GM04504 (cell line): ENCODE measurements at regions not wholly inside any gene's neighbourhood (a gene's known extent, or its start where the extent isn't known, plus 50 kb on each side); places are given as distances from the start of the nearest gene placed in this dataset.

Experiments
- DNase-seq: peaks from one replicate; pipeline ENCODE4 v3.0.0-alpha.2; 2012; ENCODE audit warnings: low read depth

GRCh38 chr4:123841447-123842121, 445.0 kb downstream of the SPRY1 start:
- DNase-seq, result no peak

- no peak for DNase-seq
Observed at GRCh38 chr4:123843137-123843536, 446.5 kb downstream of the SPRY1 start.

- DNase-seq, result no peak
Observed at GRCh38 chr4:123844374-123844773, 447.8 kb downstream of the SPRY1 start.

- DNase-seq, result no peak
Observed at GRCh38 chr4:123846092-123846491, 449.5 kb downstream of the SPRY1 start.

GRCh38 chr4:123846561-123846960, 450.0 kb downstream of the SPRY1 start:
- no peak for DNase-seq

GRCh38 chr4:123848606-123849005, 452.0 kb downstream of the SPRY1 start:
- DNase-seq, result no peak

GRCh38 chr4:123849495-123849894, 452.9 kb downstream of the SPRY1 start:
- DNase-seq, result no peak

GRCh38 chr4:123851521-123851920, 454.9 kb downstream of the SPRY1 start:
- DNase-seq, result no peak

GRCh38 chr4:123853651-123854050, 457.1 kb downstream of the SPRY1 start:
- no peak for DNase-seq

GRCh38 chr4:123856689-123857545, 460.3 kb downstream of the SPRY1 start:
- no peak for DNase-seq

- no peak for DNase-seq
Observed at GRCh38 chr4:123858465-123858864, 461.9 kb downstream of the SPRY1 start.

GRCh38 chr4:123862812-123863211, 466.2 kb downstream of the SPRY1 start:
- no peak for DNase-seq

GRCh38 chr4:123866796-123867195, 470.2 kb downstream of the SPRY1 start:
- DNase-seq, result no peak

- DNase-seq, result no peak
Observed at GRCh38 chr4:123867910-123868587, 471.5 kb downstream of the SPRY1 start.

- no peak for DNase-seq
Observed at GRCh38 chr4:123869286-123870215, 473.0 kb downstream of the SPRY1 start.

- DNase-seq, result no peak
Observed at GRCh38 chr4:123870216-123870876, 473.8 kb downstream of the SPRY1 start.

GRCh38 chr4:123871341-123871740, 474.7 kb downstream of the SPRY1 start:
- DNase-seq, result no peak

GRCh38 chr4:123874063-123874462, 477.5 kb downstream of the SPRY1 start:
- DNase-seq, result no peak

- DNase-seq, result no peak
Observed at GRCh38 chr4:123876143-123876542, 479.5 kb downstream of the SPRY1 start.

GRCh38 chr4:123876671-123877101, 480.1 kb downstream of the SPRY1 start:
- DNase-seq, result no peak

- DNase-seq, result no peak
Observed at GRCh38 chr4:123877551-123877950, 481.0 kb downstream of the SPRY1 start.
